ENCODE measurements at regions not wholly inside any gene's neighbourhood (a gene's known extent, or its start where the extent isn't known, plus 50 kb on each side); places are given as distances from the start of the nearest gene placed in this dataset.

GRCh38 chr14:100988956-100989355 is 85.4 kb upstream of the RTL1 start:
- Histone ChIP-seq H3K27ac (no peak overlapping the region), H3K9me3 (no peaks in the 10 kb centered on the region), H3K36me3 (no peaks in the 10 kb centered on the region), H3K4me1 (no peaks in the 10 kb centered on the region), H3K4me3 (no peak overlapping the region), H3K27me3 (no peaks in the 10 kb centered on the region)
- no peak for TF ChIP-seq CTCF (IDR thresholded peaks at IDR 0.05)
- no peak for TF ChIP-seq EP300 (IDR thresholded peaks at IDR 0.05)
- TF ChIP-seq POLR2A (IDR thresholded peaks at IDR 0.05): no peak
- no peak for TF ChIP-seq POLR2AphosphoS5 (IDR thresholded peaks at IDR 0.05)
- intact Hi-C loops (cut with DNase I; ENCODE audit: low total_unique reads): no loop called here
- WGBS, 5 donors: 85 to 93% (median 90%) methylated on average over 4 of the region's 4 CpGs
- DNase-seq: no peak

GRCh38 chr14:100989924-100990323 is 86.4 kb upstream of the RTL1 start:
- DNase-seq: no peak
- H3K36me3 ChIP-seq: no peaks in the 10 kb centered on the region
- no peak overlapping the region for H3K27ac ChIP-seq
- intact Hi-C loops (cut with DNase I; ENCODE audit: low total_unique reads): no loop called here
- H3K4me3 ChIP-seq: no peak overlapping the region
- no peaks in the 10 kb centered on the region for H3K4me1 ChIP-seq
- no peaks in the 10 kb centered on the region for H3K27me3 ChIP-seq
- no peaks in the 10 kb centered on the region for H3K9me3 ChIP-seq
- WGBS, 5 donors: 65 to 91% (median 81%) methylated on average over 1 of the region's 1 CpG
- TF ChIP-seq POLR2A (IDR thresholded peaks at IDR 0.05) (no peak), EP300 (IDR thresholded peaks at IDR 0.05) (no peak), POLR2AphosphoS5 (IDR thresholded peaks at IDR 0.05) (no peak), CTCF (IDR thresholded peaks at IDR 0.05) (no peak)

GRCh38 chr14:100994082-100994481 is 90.6 kb upstream of the RTL1 start:
- TF ChIP-seq CTCF (IDR thresholded peaks at IDR 0.05): no peak
- no peak for TF ChIP-seq EP300 (IDR thresholded peaks at IDR 0.05)
- TF ChIP-seq POLR2A (IDR thresholded peaks at IDR 0.05): no peak
- no peak for TF ChIP-seq POLR2AphosphoS5 (IDR thresholded peaks at IDR 0.05)
- no peaks in the 10 kb centered on the region for H3K9me3 ChIP-seq
- no peak for DNase-seq
- no peaks in the 10 kb centered on the region for H3K4me1 ChIP-seq
- H3K27me3 ChIP-seq: no peaks in the 10 kb centered on the region
- H3K4me3 ChIP-seq: no peak overlapping the region
- no peak overlapping the region for H3K27ac ChIP-seq
- no peaks in the 10 kb centered on the region for H3K36me3 ChIP-seq
- WGBS, 5 donors: 66 to 76% (median 73%) methylated on average over 5 of the region's 5 CpGs
- intact Hi-C loops (cut with DNase I; ENCODE audit: low total_unique reads): no loop called here

GRCh38 chr14:100994756-100995330 is 91.3 kb upstream of the RTL1 start:
- Histone ChIP-seq H3K27me3 (no peaks in the 10 kb centered on the region), H3K27ac (no peak overlapping the region), H3K36me3 (no peaks in the 10 kb centered on the region), H3K9me3 (no peaks in the 10 kb centered on the region), H3K4me3 (no peak overlapping the region), H3K4me1 (no peaks in the 10 kb centered on the region)
- WGBS, 5 donors: 78 to 88% (median 83%) methylated on average over 3 of the region's 3 CpGs
- TF ChIP-seq CTCF (IDR thresholded peaks at IDR 0.05) (no peak), POLR2A (IDR thresholded peaks at IDR 0.05) (no peak), EP300 (IDR thresholded peaks at IDR 0.05) (no peak), POLR2AphosphoS5 (IDR thresholded peaks at IDR 0.05) (no peak)
- DNase-seq: no peak
- intact Hi-C loops (cut with DNase I; ENCODE audit: low total_unique reads): no loop called here
